SU-DHL-6 (cell line): ENCODE measurements at regions not wholly inside any gene's neighbourhood (a gene's known extent, or its start where the extent isn't known, plus 50 kb on each side); places are given as distances from the start of the nearest gene placed in this dataset.

ENCODE experiments used
- H2AFZ ChIP-seq: fragments of 200-600 bp; sonication (generic); 2 replicates; pipeline ENCODE4 v1.6.1; 2014; ENCODE audit warnings: low read depth, mild to moderate bottlenecking, moderate library complexity, mixed read lengths, antibody characterized with exemption, low read length; ENCODE audit not compliant: severe bottlenecking
- H3F3A ChIP-seq: fragments of 200-600 bp; shearing (Covaris generic); 2 replicates; pipeline ENCODE4 v1.6.0; 2016; ENCODE audit warnings: antibody characterized with exemption, mild to moderate bottlenecking; ENCODE audit not compliant: insufficient read depth
- H3K27ac ChIP-seq: fragments of 200-600 bp; sonication (generic); 2 replicates; pipeline ENCODE4 v1.5.1; 2016; ENCODE audit warnings: low read depth, mild to moderate bottlenecking, low read length, moderate library complexity, mixed read lengths
- H3K27me3 ChIP-seq: fragments of 200-600 bp; sonication (generic), shearing (Covaris generic); 2 replicates; pipeline ENCODE4 v1.6.0; 2014; ENCODE audit warnings: mild to moderate bottlenecking, low read length
- H3K36me3 ChIP-seq: fragments of 200-600 bp; sonication (generic); 2 replicates; pipeline ENCODE4 v1.6.1; 2014; ENCODE audit warnings: mild to moderate bottlenecking, low read length, mixed read lengths
- H3K4me2 ChIP-seq: fragments of 300-600, 200-600 bp; shearing (Covaris generic), sonication (generic); 2 replicates; pipeline ENCODE4 v1.6.0; 2014; ENCODE audit warnings: low read length, low read depth, mild to moderate bottlenecking; ENCODE audit not compliant: poor library complexity, severe bottlenecking
- H3K4me3 ChIP-seq: fragments of 200-600 bp; sonication (generic); 2 replicates; pipeline ENCODE4 v1.5.1; 2014; ENCODE audit warnings: antibody characterized with exemption, low read length, mild to moderate bottlenecking, mixed read lengths; ENCODE audit not compliant: insufficient read depth, poor library complexity, severe bottlenecking
- H3K79me2 ChIP-seq: fragments of 200-600 bp; sonication (generic); 2 replicates; pipeline ENCODE4 v1.6.1; 2014; ENCODE audit warnings: mild to moderate bottlenecking, low read length, moderate library complexity; ENCODE audit not compliant: insufficient read depth
- H3K9ac ChIP-seq: fragments of 200-600 bp; sonication (generic); 2 replicates; pipeline ENCODE4 v1.7.0; 2014; ENCODE audit warnings: mild to moderate bottlenecking, low read length
- H3K9me2 ChIP-seq: fragments of 200-600 bp; sonication (generic); replicated peaks from 2 replicates; pipeline ENCODE4 v1.6.1; 2014; ENCODE audit warnings: low read length; ENCODE audit not compliant: insufficient read depth
- H3K9me3 ChIP-seq: fragments of 200-600 bp; sonication (generic); 2 replicates; pipeline ENCODE4 v1.6.1; 2014; ENCODE audit warnings: low read length, mixed read lengths; ENCODE audit not compliant: insufficient read depth
- H4K20me1 ChIP-seq: fragments of 200-600 bp; sonication (generic); 2 replicates; pipeline ENCODE4 v1.6.1; 2014; ENCODE audit warnings: low read depth, mild to moderate bottlenecking, antibody characterized with exemption, low read length, moderate library complexity, mixed read lengths
- CTCF ChIP-seq: fragments of 200-600 bp; sonication (generic); IDR thresholded peaks from one replicate; pipeline ENCODE4 v1.5.1; 2017; ENCODE audit warnings: antibody characterized with exemption, mild to moderate bottlenecking, low read length, moderate library complexity; ENCODE audit not compliant: insufficient read depth, poor library complexity, severe bottlenecking
- EZH2phosphoT487 ChIP-seq: fragments of 200-600 bp; sonication (generic), shearing (Covaris generic); conservative IDR thresholded peaks from 2 replicates; pipeline ENCODE4 v1.6.1; 2018; ENCODE audit warnings: mild to moderate bottlenecking, antibody characterized with exemption, low read length, moderate library complexity, mixed read lengths

GRCh38 chr14:59015482-59015881, 173.0 kb upstream of the DAAM1 start:
- Histone ChIP-seq H3K27ac (no peak overlapping the region), H3K9me3 (no peaks in the 10 kb centered on the region), H3K27me3 (no peaks in the 10 kb centered on the region), H3F3A (no peaks in the 10 kb centered on the region), H3K4me2 (no peak overlapping the region), H4K20me1 (no peaks in the 10 kb centered on the region), H2AFZ (no peak overlapping the region), H3K9me2 (no peaks in the 10 kb centered on the region), H3K36me3 (no peaks in the 10 kb centered on the region), H3K79me2 (no peaks in the 10 kb centered on the region), H3K9ac (no peak overlapping the region), H3K4me3 (no peak overlapping the region)
- TF ChIP-seq CTCF (no peak), EZH2phosphoT487 (no peak)

- Histone ChIP-seq H3K9me2 (no peaks in the 10 kb centered on the region), H3K27me3 (no peaks in the 10 kb centered on the region), H4K20me1 (no peaks in the 10 kb centered on the region), H3K4me2 (no peak overlapping the region), H3K9ac (no peak overlapping the region), H3K9me3 (no peaks in the 10 kb centered on the region), H3F3A (no peaks in the 10 kb centered on the region), H3K36me3 (no peaks in the 10 kb centered on the region), H2AFZ (no peak overlapping the region), H3K27ac (no peak overlapping the region), H3K79me2 (no peaks in the 10 kb centered on the region), H3K4me3 (no peak overlapping the region)
- TF ChIP-seq EZH2phosphoT487 (no peak), CTCF (no peak)
Observed at GRCh38 chr14:59017285-59017965, 171.0 kb upstream of the DAAM1 start.

- H4K20me1 ChIP-seq = no peaks in the 10 kb centered on the region
- H3K9ac ChIP-seq = no peak overlapping the region
- H3K27me3 ChIP-seq = no peaks in the 10 kb centered on the region
- H3K4me3 ChIP-seq = no peak overlapping the region
- no peak overlapping the region for H2AFZ ChIP-seq
- H3K9me3 ChIP-seq = no peaks in the 10 kb centered on the region
- H3K79me2 ChIP-seq = no peaks in the 10 kb centered on the region
- no peaks in the 10 kb centered on the region for H3K36me3 ChIP-seq
- H3K27ac ChIP-seq = no peak overlapping the region
- TF ChIP-seq CTCF (no peak), EZH2phosphoT487 (no peak)
- H3K9me2 ChIP-seq = no peaks in the 10 kb centered on the region
- H3K4me2 ChIP-seq = no peak overlapping the region
- no peaks in the 10 kb centered on the region for H3F3A ChIP-seq
Observed at GRCh38 chr14:59018460-59018859, 170.0 kb upstream of the DAAM1 start.
